Ovary (tissue), 3 donors: ENCODE measurements at regions not wholly inside any gene's neighbourhood (a gene's known extent, or its start where the extent isn't known, plus 50 kb on each side); places are given as distances from the start of the nearest gene placed in this dataset.

Experiments
- CTCF ChIP-seq, 3 donors: fragments of 450-650 bp in 2 of 3; fragments of 200-600 bp in 1 of 3; IDR thresholded peaks; one replicate each; pipeline versions ENCODE4 v1.5.1 to v1.8.0; 2016 to 2022; ENCODE audit warnings: antibody characterized with exemption in 3 of 3, mild to moderate bottlenecking in 1 of 3
- POLR2A ChIP-seq: fragments of 450-650 bp; IDR thresholded peaks from one replicate; pipeline ENCODE4 v1.6.1; 2017; ENCODE audit warnings: antibody characterized with exemption, mild to moderate bottlenecking, moderate library complexity
- donor health status: DM: no; HTN: no; CAD: no.

- no peak for TF ChIP-seq CTCF (IDR thresholded peaks at IDR 0.05)
- TF ChIP-seq POLR2A, result no peak
These were observed 329.4 kb upstream of the TBX3 start for GRCh38 chr12:115013236-115013981.
